ENCODE measurements at regions not wholly inside any gene's neighbourhood (a gene's known extent, or its start where the extent isn't known, plus 50 kb on each side); places are given as distances from the start of the nearest gene placed in this dataset.

- no peaks in the 10 kb centered on the region for H3K36me3 ChIP-seq
- no peak for TF ChIP-seq POLR2A (IDR thresholded peaks at IDR 0.05)
- no peak for TF ChIP-seq EP300 (IDR thresholded peaks at IDR 0.05)
- TF ChIP-seq CTCF (IDR thresholded peaks at IDR 0.05): no peak
- TF ChIP-seq POLR2AphosphoS5 (IDR thresholded peaks at IDR 0.05): no peak
These were observed 99.8 kb downstream of the EPDR1 start for GRCh38 chr7:38020121-38020785.

GRCh38 chr7:38021892-38022291, 101.5 kb downstream of the EPDR1 start:
- Histone ChIP-seq H3K27me3 (no peaks in the 10 kb centered on the region), H3K4me1 (no peaks in the 10 kb centered on the region), H3K27ac (no peak overlapping the region), H3K9me3 (no peaks in the 10 kb centered on the region), H3K36me3 (no peaks in the 10 kb centered on the region), H3K4me3 (no peak overlapping the region)
- WGBS: 83% methylated on average over 3 of the region's 3 CpGs
- no peak for DNase-seq (ENCODE audit: low spot score in 2 of 2)
- TF ChIP-seq POLR2A (IDR thresholded peaks at IDR 0.05): no peak
- no peak for TF ChIP-seq POLR2AphosphoS5 (IDR thresholded peaks at IDR 0.05)
- no peak for TF ChIP-seq EP300 (IDR thresholded peaks at IDR 0.05)
- TF ChIP-seq CTCF (IDR thresholded peaks at IDR 0.05): no peak

More at GRCh38 chr7:38020121-38020785, 99.8 kb downstream of the EPDR1 start:
- 79% methylated on average over 6 of the region's 6 CpGs for WGBS
- Histone ChIP-seq H3K9me3 (no peaks in the 10 kb centered on the region), H3K27me3 (no peaks in the 10 kb centered on the region), H3K4me3 (no peak overlapping the region), H3K4me1 (no peaks in the 10 kb centered on the region), H3K27ac (no peak overlapping the region)
- DNase-seq (ENCODE audit: low spot score in 2 of 2): no peak

GRCh38 chr7:38025815-38026214, 105.4 kb downstream of the EPDR1 start:
- Histone ChIP-seq H3K4me3 (no peak overlapping the region), H3K9me3 (no peaks in the 10 kb centered on the region), H3K4me1 (no peaks in the 10 kb centered on the region), H3K27ac (no peak overlapping the region), H3K27me3 (no peaks in the 10 kb centered on the region), H3K36me3 (no peaks in the 10 kb centered on the region)
- DNase-seq (ENCODE audit: low spot score in 2 of 2): no peak
- no peak for TF ChIP-seq POLR2AphosphoS5 (IDR thresholded peaks at IDR 0.05)
- TF ChIP-seq POLR2A (IDR thresholded peaks at IDR 0.05): no peak
- no peak for TF ChIP-seq CTCF (IDR thresholded peaks at IDR 0.05)
- no peak for TF ChIP-seq EP300 (IDR thresholded peaks at IDR 0.05)
- 95% methylated on average over 1 of the region's 1 CpG for WGBS

- TF ChIP-seq POLR2A (IDR thresholded peaks at IDR 0.05): no peak
- no peak for TF ChIP-seq CTCF (IDR thresholded peaks at IDR 0.05)
- TF ChIP-seq EP300 (IDR thresholded peaks at IDR 0.05): no peak
- TF ChIP-seq POLR2AphosphoS5 (IDR thresholded peaks at IDR 0.05): no peak
- Histone ChIP-seq H3K27me3 (no peaks in the 10 kb centered on the region), H3K36me3 (no peaks in the 10 kb centered on the region), H3K27ac (no peak overlapping the region), H3K4me3 (no peak overlapping the region), H3K9me3 (no peaks in the 10 kb centered on the region), H3K4me1 (no peaks in the 10 kb centered on the region)
- 82% methylated on average over 4 of the region's 4 CpGs for WGBS
- DNase-seq (ENCODE audit: low spot score in 2 of 2): no peak
These were observed 107.5 kb downstream of the EPDR1 start for GRCh38 chr7:38027884-38028455.

GRCh38 chr7:38034062-38034908, 113.8 kb downstream of the EPDR1 start:
- no peaks in the 10 kb centered on the region for H3K9me3 ChIP-seq
- no peaks in the 10 kb centered on the region for H3K27me3 ChIP-seq
- 80% methylated on average over 5 of the region's 5 CpGs for WGBS
- H3K36me3 ChIP-seq: no peaks in the 10 kb centered on the region
- no peak overlapping the region for H3K4me3 ChIP-seq
- no peaks in the 10 kb centered on the region for H3K4me1 ChIP-seq
- H3K27ac ChIP-seq: no peak overlapping the region
- no peak for TF ChIP-seq POLR2A (IDR thresholded peaks at IDR 0.05)
- TF ChIP-seq EP300 (IDR thresholded peaks at IDR 0.05): no peak
- no peak for DNase-seq (ENCODE audit: low spot score in 2 of 2)
